GM19240 (cell line): ENCODE measurements at regions not wholly inside any gene's neighbourhood (a gene's known extent, or its start where the extent isn't known, plus 50 kb on each side); places are given as distances from the start of the nearest gene placed in this dataset.

Experiments used
- DNase-seq: peaks from one replicate; pipeline ENCODE4 v3.0.0; 2011; ENCODE audit warnings: low spot score; ENCODE audit not compliant: insufficient read length

DNA sequence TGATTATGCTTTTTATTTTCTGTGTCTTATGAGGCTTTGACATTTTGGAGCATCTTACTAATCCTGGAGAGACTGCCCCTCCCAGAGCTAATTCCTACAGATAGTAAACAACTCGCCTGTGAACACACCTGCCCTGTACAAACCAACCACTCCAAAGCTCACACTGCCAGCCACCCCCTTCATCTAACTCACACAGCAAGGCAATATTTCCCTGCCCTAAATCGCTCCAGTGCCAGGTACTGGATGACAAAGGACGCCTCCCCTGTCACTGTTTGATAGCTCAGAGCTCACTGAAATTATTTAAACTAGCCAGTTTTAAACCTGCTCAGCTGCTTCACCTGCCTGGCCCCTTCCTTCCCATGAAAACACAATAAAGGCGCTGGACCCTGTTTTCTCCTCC, 535.1 kb upstream of the CELF2 start:
- DNase-seq, result no peak

- no peak for DNase-seq
Observed at GRCh38 chr10:10489076-10489475, 528.6 kb upstream of the CELF2 start.

DNA sequence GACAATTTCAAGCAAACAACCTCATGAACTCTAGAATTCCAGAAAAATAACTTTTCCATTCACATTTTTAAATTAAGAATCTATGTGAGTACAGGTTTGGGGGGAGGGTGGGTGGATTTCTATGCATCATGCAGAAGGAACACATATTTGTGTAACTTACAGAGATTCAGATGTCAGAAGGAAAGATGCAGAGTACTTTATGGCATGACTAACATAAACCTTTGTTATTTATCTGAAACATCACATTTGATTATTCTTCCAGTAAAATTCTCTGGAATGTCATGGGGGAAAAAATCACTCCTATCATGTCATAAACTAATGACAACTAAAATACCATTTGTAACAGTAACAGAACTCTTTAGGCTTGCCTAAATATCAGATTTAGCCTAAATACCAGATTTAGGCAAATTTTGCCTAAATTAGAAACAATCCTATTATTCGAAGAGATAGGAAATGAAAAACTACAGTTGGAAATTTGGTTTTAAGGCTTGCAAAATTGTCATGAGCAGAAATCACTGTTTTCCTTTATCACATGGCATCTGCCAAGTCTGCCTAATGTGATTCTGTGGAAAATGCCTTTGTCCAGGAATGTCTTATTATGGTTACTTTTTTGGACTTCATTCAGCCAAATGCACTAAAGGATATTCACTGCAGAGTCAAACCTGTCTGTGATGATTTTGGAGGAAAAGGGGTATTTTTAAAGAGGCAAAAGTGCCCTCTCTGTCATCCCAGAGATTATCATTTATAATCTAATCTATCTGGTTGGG, 527.7 kb upstream of the CELF2 start:
- DNase-seq, result no peak

DNA sequence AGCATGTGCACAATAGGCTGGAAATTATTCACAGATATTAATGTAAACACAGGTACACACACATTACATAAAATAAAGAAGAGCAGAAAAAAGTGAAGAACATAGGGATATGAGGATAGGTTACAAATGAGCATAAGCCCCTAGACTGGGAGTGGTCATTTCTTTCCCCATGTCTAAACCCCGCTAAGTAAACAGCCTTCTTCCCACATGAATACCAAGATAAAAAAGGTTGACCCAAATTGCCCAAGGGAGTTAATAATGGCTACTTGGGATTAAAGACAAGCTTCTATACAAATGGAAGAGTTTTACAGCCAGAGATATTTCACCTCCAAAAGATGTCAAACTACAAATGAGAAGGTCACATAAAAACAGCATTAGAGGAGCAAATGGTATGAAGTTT, 527.1 kb upstream of the CELF2 start:
- no peak for DNase-seq

DNA sequence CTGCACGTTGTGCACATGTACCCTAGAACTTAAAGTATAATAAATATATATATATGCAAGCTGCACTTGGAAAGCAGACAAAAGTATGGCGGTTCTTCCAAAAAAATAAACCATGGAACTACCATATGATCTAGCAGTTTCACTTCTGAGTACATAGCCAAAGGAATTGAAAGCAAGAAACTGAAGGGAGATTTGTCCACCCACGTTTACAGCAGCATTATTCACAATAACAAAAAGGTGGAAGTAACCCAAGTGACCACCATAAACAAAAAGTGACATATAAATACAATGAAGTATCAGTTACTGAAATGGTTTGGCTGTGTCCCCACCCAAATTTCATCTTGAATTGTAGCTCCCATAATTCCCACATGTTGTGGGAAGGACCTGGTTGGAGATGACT, 525.3 kb upstream of the CELF2 start:
- no peak for DNase-seq

GRCh38 chr10:10493833-10494232, 523.8 kb upstream of the CELF2 start:
- DNase-seq, result no peak

DNA sequence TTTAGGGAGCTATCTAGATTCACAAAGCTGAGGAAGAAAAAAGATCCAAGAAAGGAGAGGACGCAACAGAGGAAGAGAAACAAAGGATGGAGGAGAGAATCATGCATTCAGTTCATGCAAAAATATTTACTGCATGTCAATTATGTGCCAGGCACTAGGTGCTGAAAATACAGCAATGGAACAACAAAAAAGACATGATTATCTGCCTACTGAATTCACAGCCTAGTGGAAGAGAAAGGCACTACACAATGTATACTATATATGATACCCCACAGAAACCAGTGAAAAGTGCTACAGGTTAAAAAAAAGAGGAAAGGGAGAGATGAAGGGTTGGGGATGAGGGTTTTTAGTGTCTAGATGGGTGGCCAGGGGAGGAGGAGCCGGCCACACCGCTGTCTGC, 520.4 kb upstream of the CELF2 start:
- no peak for DNase-seq

- no peak for DNase-seq
Observed at GRCh38 chr10:10498781-10499180, 518.9 kb upstream of the CELF2 start.

DNA sequence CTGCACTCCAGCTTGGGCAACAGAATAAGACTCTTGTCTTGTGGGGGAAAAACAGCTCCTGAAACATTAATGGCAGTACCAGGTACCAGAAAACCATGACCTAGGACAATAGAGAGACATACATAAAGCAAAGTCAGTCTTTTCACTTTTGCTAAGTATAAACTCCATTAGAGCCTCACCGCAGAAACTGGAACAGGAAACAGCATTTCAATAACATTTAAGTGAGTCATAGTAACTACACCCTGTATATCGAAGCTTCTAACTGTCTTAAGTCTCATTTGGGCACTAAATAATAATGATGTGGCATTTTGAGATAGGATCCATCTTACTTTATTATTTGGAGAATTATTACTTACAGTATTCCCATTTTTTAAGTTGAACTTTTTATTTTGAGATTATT, 517.8 kb upstream of the CELF2 start:
- no peak for DNase-seq

- no peak for DNase-seq
Observed at GRCh38 chr10:10500937-10501336, 516.7 kb upstream of the CELF2 start.

DNA sequence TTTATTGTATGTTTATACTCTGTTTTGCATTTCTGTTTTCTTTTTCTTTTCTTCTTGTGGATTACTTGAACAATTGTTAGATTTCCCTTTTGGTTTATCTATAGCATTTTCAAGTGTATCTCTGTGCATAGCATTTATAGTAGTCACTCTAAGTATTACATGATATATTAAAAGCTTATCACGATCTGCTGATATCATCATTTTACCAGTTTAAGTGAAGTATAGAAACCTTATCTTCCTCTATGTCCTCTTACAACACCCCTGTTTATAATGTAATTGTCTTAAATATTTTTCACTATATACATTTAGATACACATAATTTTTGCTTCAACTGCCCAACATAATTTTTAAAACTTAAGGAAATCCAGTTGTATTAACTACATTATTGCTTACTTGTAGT, 513.9 kb upstream of the CELF2 start:
- no peak for DNase-seq

DNA sequence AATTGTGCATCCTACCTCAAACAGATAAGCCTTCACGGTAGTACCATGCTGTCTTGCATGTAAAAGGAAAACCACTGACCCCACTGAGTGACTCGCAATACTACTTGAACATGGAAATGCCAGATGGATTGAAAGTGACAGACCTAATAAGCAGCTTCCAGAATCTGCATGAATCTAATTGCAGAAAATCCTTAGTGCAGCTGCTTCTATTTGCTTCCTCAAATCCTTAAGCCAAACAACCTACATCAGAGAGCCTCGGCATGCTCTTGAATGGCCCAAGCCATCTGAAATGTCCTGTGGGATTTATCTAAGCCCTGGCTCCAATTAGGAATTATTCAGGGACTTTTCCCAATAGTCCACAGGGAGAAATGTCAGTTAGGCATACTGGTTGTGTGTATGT, 509.5 kb upstream of the CELF2 start:
- no peak for DNase-seq

GRCh38 chr10:10510179-10510578, 507.5 kb upstream of the CELF2 start:
- DNase-seq, result no peak

GRCh38 chr10:10513067-10513466, 504.6 kb upstream of the CELF2 start:
- DNase-seq, result no peak

- DNase-seq, result no peak
Observed at GRCh38 chr10:10513898-10514297, 503.8 kb upstream of the CELF2 start.

GRCh38 chr10:10514797-10515196, 502.9 kb upstream of the CELF2 start:
- no peak for DNase-seq

- no peak for DNase-seq
Observed at GRCh38 chr10:10515479-10516204, 502.0 kb upstream of the CELF2 start.

- no peak for DNase-seq
Observed at GRCh38 chr10:10516346-10517130, 501.1 kb upstream of the CELF2 start.

DNA sequence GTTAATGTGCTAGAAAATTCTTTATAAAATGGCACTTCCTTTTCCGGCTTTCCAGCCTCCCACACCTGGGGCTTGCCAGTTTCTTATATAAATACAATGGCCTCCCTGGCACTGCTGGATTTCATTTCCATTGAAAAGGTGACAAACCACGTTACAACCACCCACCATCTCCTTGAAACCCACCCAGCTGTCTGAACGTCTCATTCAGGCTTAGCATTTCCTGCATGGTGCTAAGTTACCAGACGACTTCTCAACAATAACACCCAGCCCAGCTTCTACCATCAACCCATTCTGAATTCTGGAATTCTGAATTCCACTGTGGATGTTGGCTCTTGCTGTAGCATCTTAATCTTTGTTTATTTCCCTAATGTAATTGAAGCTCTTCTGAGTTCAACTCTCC, 499.8 kb upstream of the CELF2 start:
- DNase-seq, result no peak

GRCh38 chr10:10519674-10520073, 498.0 kb upstream of the CELF2 start:
- no peak for DNase-seq

DNA sequence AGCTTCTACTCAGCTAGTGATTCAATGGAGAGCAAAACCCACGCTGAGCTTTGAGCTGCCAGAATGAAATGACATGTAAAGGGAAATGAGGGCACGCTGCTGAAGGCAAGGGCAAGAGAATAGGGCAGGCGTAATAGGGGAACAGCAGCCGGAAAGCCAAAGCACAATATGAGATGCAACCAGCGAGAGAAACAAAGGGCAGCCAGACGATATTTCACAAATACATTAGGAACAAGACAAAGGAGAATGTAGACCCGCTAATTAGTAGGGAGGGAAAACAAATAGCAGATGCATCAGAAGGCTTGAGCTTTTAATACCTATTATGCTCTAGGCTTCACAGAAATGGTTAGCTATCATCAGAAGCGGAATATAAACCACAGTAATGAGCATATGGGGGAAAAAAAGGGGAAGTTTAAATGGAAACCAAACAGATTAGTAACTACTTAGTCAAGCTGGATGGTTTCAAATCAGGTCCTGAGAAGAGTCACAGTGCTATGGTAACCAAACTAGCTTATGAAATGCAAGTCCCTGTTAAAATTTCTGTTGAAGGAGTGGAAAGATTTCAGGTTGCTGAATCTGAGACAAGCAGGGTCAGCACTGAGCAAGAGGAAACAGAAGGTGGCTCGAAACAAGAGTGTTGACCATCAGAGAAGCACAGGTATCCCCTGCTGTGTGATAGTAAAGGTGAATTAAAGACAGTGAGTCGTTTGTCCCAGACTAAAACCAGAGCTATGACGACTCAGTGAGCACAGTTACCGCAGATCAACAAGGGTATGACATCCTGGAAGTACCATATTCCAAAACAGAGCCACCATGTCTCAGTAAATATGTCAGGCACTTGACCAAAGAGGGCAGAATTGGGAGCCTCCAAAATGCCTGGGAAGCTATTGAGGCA, 496.9 kb upstream of the CELF2 start:
- no peak for DNase-seq
